Astrocyte of the hippocampus (primary cell): ENCODE measurements at regions not wholly inside any gene's neighbourhood (a gene's known extent, or its start where the extent isn't known, plus 50 kb on each side); places are given as distances from the start of the nearest gene placed in this dataset.
"Not testable (repeated sequence)": the region's sequence is repeated elsewhere in the genome, so short reads cannot be mapped to it uniquely, and the experiment has no call there.

Experiments
- DNase-seq: peaks from one replicate; pipeline ENCODE4 v3.0.0; 2011; ENCODE audit warnings: low read depth, low spot score

DNA sequence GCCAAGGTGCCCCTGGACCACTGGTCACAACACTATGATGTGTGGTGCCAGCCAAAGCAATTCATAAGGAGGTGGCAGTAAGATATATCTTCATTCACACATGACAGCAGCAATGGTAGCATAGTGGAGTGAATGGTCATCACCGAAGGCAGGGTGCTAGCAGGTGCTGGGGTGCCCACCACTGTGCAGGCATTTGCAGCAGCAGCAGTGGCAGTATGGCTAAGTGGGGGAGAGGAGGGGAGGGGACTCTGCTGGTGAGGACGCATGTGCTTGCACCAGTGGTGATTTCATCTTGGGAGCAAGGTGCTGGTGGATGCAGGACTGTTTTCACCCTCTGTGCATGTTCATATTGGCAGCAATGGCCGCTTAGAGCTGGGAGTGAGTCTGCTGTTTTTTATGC lies 419.1 kb upstream of the KLHL4 start:
- DNase-seq, result no peak

DNA sequence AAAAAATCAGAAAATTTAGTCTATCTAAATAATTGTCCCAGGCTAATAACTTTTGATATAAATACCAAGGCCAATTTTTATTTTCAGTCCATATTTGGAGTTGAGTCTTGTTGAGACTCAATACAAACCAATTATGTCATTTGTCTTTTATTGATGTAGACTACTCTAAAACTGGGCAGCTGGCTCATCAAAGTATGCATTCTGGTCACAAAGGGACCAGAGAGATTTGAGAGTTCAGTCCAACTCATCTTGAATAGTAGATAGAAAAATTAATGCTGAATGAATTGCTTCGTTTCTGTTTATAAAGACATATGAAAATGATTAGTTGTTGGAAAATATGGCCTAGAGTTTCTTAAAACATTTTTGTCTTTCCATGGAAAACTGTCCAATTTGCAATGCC lies 412.5 kb upstream of the KLHL4 start:
- DNase-seq, result no peak

DNA sequence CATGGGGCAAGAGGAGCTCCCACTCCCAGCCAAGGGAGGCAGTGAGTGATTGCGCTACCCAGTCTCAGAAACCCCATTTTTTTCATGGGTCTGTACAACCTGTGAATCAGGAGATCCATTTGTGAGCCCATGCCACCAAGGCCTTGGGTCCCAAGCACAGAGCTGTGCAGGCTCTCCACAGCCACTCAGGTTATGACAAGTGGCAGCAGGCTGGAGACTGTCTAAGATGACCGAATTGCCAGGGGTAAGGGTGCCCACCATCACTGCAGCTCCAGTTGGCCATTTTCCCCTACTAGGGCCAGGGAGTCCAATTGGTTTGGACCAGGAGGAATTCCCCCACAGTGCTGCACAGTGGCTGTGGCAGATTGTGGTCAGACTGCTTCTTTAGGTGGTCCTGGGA lies 407.5 kb upstream of the KLHL4 start:
- DNase-seq, result no peak

DNA sequence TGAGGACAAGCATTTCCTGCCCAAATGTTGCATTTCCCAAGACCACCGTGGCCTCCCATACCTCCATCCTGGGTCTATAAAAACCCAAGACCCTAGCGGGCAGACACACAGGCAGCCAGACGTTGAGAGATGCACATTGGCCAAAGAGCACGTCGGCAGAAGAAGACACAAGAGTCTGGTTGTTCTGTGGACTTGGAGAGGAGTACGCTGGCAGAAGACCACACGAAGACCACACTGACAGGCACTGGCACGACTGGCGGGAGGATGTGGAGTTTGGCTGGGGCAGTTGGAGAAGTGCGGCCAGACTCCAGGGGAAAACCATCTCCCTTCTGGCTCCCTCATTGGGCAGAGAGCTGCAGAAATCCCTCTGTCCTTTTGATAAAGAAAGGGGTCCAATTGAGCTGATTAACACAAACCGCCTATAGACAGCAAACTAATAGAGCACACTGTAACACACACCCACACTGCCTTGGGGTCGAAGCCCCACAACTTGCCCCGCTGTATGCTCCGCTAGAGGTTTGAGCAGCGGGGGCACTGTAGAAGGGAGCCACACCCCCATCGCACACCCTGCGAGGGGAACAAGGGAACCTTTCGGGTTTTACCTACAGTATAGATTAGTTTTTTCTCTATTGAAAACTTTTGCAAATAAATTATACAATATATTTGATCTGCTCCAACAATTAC lies 376.7 kb upstream of the KLHL4 start:
- DNase-seq, result no peak

DNA sequence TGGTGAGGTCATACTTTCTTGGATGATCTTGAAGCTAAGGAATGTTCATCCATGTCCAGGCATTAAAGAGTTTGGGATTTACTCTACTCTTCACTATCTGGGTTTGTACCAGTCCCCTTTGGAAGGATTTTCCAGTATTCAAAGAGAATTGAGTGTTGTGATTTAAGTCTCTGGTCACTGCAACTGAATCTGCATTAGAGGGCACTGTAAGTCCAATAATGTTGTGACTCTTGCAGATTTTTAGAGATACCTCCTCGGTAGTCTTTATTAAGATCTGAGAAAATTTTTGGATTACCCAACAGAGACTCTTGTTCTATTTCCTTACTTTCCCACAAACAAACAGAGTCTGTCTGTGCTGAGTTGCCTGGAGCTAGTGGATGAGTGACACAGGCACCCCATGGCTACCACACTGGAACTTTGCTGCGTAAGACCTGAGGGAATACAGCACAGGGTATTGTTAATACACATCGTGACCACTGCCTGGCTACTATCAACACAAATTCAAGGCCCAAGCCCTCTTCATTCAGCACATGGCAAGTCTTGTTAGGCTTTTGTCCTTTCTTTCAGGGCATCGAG lies 357.1 kb upstream of the KLHL4 start:
- no peak for DNase-seq

DNA sequence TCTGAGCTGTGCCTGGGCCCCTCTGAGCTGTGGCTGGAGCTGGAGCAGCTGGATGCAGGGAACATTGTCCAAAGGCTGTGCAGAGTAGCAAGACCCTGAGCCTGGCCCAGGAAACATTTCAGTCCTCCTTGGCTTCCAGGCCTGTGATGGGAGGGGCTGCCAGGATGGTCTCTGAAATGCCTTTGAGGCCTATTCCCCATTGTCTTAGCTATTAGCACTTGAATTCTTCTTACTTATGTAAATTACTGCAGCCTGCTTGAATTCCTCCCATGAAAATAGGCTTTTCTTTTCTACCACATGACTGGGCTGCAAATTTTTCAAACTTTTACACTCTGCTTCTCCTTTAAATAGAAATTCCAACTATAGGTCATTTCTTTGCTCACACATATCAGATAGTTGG lies 349.8 kb upstream of the KLHL4 start:
- no peak for DNase-seq

DNA sequence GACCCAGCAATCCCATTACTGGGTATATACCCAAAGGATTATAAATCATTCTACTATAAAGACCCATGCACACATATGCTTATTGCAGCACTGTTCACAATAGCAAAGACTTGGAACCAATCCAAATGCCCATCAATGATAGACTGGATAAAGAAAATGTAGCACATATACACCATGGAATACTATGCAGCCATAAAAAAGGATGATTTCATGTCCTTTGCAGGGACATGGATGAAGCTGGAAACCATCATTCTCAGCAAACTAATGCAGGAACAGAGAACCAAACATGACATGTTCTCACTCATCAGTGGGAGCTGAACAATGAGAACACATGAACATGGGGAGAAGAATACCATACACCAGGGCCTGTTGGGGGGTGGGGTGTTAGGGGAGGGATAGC lies 339.6 kb upstream of the KLHL4 start:
- DNase-seq, result not testable (repeated sequence)
